Activated CD8-positive, alpha-beta memory T cell treated with anti-CD3 and anti-CD28 coated beads, Interleukin-2, amount 50 U/mL, for 24 hours (primary cell): ENCODE measurements at regions not wholly inside any gene's neighbourhood (a gene's known extent, or its start where the extent isn't known, plus 50 kb on each side); places are given as distances from the start of the nearest gene placed in this dataset.

Experiments
- DNase-seq: peaks from one replicate; pipeline ENCODE4 v3.0.0-alpha.2; 2020; ENCODE audit errors: extremely low read depth

DNA sequence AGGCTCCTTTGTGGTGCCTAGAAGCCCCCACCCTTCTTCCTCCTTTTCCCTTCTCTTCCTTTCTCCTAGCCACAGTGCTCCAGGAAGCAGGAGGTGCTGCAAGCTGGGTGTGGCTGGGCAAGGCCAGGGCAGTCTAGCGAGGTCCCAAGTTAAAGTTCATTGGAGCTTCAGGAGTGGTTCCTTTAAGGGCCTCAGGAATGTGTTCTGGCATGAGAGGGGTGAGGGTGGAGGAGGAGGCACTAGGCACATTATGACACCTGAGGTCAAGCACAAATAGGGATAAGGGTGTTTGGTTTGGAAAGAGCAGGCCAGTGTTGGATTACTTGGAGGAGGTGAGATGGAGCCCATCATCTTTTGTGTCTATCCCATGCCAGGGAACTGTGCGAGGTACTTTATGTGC is 258.7 kb downstream of the TLE3 start:
- DNase-seq: no peak

GRCh38 chr15:69841113-69841828 is 256.4 kb downstream of the TLE3 start:
- DNase-seq: no peak

- no peak for DNase-seq
Observed at GRCh38 chr15:69842851-69843250, 254.9 kb downstream of the TLE3 start.

- no peak for DNase-seq
Observed at GRCh38 chr15:69843276-69843899, 254.3 kb downstream of the TLE3 start.

DNA sequence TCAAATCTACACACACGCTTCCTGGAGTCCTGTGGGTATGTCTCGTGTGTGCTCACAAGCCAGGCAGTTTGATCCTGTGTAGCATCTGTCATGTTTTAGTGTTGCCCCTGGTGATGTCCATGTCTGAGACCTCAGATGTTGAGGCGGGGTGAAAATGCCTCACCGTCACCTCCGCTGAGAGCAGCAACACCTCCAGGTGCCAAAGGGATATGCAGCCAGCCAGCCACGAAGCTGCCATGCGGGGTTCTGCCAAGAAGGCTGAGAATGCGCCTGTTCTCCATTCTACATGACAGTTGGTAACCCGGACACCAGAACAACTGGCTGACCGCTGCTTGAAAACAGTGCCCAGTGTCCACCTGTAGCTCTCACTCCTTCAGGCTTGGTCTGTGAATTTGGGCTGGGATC is 253.8 kb downstream of the TLE3 start:
- DNase-seq: no peak

- DNase-seq: no peak
Observed at GRCh38 chr15:69845159-69845558, 252.6 kb downstream of the TLE3 start.

GRCh38 chr15:69847625-69848024 is 250.1 kb downstream of the TLE3 start:
- no peak for DNase-seq

DNA sequence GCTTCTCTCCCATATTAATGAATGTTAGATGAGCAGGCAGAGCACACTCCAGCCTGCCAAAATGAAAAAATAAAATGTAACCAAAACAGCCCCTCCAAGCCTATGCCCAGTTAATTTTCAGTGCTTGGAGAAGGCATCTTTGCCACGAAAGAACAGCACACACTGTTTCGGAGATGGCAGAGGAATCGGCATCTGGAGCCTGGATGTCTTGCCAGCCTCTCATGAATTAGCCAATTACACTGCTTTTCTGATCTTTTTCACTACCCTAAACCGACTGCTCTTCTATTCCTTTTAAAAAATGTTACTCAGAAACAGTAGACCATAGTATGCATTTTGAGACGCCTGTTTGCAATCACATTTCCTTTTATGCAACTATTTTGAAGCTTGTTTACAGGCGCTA is 249.6 kb downstream of the TLE3 start:
- no peak for DNase-seq

- DNase-seq: no peak
Observed at GRCh38 chr15:69848551-69849231, 249.0 kb downstream of the TLE3 start.

GRCh38 chr15:69849232-69849610 is 248.5 kb downstream of the TLE3 start:
- no peak for DNase-seq

GRCh38 chr15:69852482-69852881 is 245.2 kb downstream of the TLE3 start:
- DNase-seq: no peak

DNA sequence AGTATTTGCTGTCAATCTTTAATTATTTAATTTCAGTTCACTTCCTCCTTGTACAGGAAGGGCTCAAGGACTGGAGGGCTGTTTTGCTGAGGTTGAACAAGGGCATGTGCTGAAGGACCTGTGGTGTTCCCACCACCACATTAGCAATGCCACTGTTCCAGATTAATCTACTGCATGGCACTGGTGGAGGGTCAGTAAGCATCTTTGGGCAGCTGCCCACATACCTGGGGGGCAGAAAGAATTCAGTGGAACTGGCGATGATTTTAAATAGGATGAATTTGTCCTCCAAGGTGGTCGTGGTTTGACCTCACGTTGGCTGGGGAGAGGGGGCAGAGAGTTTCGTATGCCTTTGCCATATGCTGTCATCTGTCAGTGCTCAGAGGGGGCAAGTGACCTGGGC is 244.8 kb downstream of the TLE3 start:
- no peak for DNase-seq

DNA sequence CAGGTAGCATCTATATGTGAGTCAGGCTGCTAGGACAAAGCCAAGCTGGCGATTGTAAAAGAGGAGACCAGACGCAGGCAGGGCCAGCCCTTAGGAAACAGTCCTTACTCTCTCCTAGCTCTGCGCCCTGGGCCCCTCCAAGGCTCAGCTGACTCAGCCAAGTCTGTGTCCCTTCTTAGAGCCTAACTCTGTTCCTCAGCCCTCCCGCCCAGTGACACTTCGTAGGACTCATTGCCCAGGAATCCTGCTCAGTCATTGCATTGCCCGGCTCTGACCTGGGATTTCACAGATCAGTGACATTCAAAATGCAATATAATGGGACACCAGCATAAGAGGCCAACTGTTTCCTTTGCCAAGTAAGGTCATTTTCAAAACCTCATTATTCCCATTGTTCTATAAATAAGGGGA is 244.2 kb downstream of the TLE3 start:
- no peak for DNase-seq

GRCh38 chr15:69854001-69854400 is 243.7 kb downstream of the TLE3 start:
- no peak for DNase-seq

- DNase-seq: no peak
Observed at GRCh38 chr15:69854521-69855181, 243.1 kb downstream of the TLE3 start.

DNA sequence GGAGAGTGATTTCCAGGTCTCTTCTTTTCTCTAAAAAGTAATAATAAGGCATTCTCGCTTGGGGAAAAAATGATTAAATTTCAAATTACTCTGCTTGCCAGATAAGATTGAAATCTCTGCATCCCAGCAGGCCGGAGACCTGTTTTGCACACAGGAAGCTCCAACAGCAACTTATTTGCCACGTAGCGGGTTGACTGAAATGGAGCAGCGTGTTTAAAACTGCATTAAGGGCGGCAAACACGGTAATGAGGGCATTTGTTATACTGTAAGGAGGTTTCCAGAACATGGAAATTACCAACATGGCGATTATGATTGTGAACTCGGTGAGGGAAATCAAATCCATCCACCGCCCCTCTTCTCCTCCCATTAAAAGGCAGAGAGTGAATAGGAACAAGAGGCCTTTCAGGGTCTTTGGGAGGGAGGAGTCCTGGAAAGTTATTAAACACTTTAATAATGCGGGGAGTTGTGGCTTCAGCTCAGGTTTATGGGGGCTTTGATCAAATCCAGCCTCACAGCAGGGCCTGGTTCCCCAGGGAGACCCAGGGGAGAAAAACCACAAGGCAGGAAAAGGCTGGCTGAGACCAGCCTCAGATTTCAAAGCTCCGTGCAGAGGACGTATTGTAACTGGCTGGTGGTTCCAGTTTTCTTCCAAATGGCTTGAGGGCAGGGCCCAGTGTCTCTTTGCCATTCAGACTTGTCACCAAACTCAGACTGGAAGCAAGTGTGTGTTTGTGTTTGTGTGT is 242.3 kb downstream of the TLE3 start:
- DNase-seq: no peak

- no peak for DNase-seq
Observed at GRCh38 chr15:69857250-69857649, 240.5 kb downstream of the TLE3 start.

- DNase-seq: no peak
Observed at GRCh38 chr15:69857686-69858391, 239.9 kb downstream of the TLE3 start.

GRCh38 chr15:69858456-69858855 is 239.3 kb downstream of the TLE3 start:
- DNase-seq: no peak

- DNase-seq: no peak
Observed at GRCh38 chr15:69859866-69860265, 237.9 kb downstream of the TLE3 start.

DNA sequence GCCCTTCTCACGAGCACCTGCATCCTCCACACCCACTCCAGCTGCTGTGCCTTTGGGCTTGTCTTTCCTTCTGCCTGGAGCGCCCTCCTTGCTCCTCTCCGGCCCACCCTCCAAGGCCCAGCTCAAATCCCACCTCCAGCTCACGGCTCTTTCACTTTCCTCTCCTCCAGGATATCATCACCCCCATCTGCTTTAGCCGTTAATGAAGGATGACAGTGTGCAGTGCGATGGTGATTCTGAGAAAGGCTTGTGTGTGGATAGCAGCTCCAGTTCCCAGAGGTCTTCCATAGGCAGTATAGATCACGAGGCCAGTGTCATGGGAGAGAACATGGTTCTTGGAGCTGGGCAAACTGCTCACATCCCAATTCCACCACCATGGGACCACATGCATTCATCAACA is 237.4 kb downstream of the TLE3 start:
- no peak for DNase-seq
